ENCODE measurements at regions not wholly inside any gene's neighbourhood (a gene's known extent, or its start where the extent isn't known, plus 50 kb on each side); places are given as distances from the start of the nearest gene placed in this dataset.

DNA sequence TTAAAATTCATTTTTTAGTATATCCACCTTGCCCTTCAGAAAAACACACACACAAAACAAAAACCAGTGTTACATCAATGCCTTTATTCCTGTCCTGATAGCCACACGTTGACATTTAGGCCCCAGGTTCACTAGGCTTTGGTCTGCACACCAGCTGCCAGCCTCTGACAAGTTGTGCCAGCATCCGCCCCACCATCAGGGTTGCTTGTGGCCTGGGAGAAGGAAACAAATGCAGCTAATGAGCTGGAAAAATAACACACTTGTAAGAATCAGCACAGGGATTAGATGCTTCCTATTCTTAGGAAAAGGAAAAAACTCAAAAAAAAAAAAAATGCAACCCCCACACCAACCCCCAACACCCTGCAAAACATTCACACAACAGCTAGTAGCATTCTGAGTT lies 404.0 kb upstream of the GRIA1 start:
- TF ChIP-seq, protein P1, sequence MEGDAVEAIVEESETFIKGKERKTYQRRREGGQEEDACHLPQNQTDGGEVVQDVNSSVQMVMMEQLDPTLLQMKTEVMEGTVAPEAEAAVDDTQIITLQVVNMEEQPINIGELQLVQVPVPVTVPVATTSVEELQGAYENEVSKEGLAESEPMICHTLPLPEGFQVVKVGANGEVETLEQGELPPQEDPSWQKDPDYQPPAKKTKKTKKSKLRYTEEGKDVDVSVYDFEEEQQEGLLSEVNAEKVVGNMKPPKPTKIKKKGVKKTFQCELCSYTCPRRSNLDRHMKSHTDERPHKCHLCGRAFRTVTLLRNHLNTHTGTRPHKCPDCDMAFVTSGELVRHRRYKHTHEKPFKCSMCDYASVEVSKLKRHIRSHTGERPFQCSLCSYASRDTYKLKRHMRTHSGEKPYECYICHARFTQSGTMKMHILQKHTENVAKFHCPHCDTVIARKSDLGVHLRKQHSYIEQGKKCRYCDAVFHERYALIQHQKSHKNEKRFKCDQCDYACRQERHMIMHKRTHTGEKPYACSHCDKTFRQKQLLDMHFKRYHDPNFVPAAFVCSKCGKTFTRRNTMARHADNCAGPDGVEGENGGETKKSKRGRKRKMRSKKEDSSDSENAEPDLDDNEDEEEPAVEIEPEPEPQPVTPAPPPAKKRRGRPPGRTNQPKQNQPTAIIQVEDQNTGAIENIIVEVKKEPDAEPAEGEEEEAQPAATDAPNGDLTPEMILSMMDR (conservative IDR thresholded peaks at IDR 0.05; ENCODE audit: low read depth, low read length): no peak

DNA sequence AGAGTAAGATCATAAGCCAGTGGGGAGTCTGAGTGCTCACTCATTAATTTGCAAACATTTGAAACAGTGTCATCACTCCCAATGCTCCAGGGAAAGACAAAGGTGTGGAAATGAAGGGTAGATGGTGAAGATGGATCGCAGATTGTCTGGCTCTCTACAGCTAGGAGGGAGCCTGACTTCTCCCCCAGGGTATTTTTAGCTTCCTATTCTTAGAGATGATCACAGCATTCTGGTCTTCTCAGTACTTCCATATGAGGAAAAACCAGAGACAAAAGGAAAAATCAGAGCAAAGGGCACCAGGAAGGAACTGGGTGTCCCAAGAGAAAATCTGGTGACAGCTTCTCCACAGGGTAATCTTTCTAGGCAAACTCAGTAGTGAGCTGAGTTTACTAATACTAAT lies 401.9 kb upstream of the GRIA1 start:
- TF ChIP-seq, protein P1 (conservative IDR thresholded peaks at IDR 0.05; ENCODE audit: low read depth, low read length): no peak
- H3K4me3 ChIP-seq (ENCODE audit: low read length): no peak overlapping the region
- no peak for DNase-seq (ENCODE audit: low read depth)

More for the DNA sequence above, 404.0 kb upstream of the GRIA1 start:
- no peak overlapping the region for H3K4me3 ChIP-seq (ENCODE audit: low read length)
- peak; percentile 41 for DNase-seq (ENCODE audit: low read depth)

DNA sequence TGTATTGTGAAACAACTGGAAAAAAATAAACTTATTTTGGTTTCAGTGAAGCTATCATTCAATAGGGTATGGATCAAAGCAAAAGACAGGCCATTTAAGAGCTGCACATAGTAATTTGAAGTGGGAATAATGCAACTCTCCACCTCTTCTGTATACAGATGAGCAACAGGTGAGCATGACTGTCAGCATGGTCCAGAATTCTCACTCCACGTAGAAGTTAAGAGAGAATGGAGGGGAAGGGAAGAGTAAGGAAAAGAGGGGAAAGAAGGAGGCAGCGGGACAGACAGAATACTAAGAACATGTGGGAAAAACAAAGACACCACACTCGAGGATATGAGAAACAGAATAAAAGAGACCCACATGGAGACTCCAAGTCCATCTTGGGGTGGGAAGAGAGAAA lies 396.1 kb upstream of the GRIA1 start:
- no peak for DNase-seq (ENCODE audit: low read depth)
- H3K4me3 ChIP-seq (ENCODE audit: low read length): no peak overlapping the region
- TF ChIP-seq, protein P1 (conservative IDR thresholded peaks at IDR 0.05; ENCODE audit: low read depth, low read length): no peak

DNA sequence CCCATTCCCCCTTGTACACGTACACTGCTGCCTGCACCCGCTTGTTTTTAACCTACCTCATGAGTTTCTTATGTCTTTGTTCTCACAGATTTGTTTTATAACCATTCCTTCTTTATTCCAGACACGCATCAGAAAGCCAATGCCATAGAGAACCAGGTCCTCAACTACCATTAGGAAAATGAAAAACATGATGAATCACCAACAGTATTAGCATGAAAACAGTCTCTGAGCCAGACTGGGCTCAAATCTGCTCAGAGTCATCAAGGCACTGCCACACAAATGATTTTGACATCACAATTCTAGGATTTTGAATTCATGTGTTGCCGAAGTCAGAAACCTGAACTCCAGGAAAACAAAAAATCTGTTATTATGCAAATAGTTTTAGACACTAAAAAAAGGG lies 394.1 kb upstream of the GRIA1 start:
- TF ChIP-seq, protein P1 (conservative IDR thresholded peaks at IDR 0.05; ENCODE audit: low read depth, low read length): no peak
- no peak overlapping the region for H3K4me3 ChIP-seq (ENCODE audit: low read length)
- DNase-seq (ENCODE audit: low read depth): peak; percentile 19

DNA sequence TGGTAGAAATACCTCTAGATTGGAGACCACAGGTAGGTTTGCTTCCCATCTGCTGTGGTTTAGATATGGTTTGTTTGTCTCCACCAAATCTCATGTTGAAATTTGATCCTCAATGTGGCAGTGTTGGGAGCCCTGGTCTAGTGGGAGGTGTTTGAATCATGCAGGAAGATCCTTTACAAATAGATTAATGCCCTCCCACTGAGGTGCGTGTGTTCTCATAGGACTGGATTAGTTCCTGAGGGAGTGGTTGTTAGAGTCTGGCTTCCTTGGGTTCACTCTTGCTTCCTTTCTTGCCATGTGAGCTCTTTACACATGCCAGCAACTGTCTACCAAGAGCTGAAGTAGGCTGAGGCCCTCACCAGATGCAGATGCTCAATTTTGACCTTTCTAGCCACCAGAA lies 391.1 kb upstream of the GRIA1 start:
- H3K4me3 ChIP-seq (ENCODE audit: low read length): no peak overlapping the region
- TF ChIP-seq, protein P1 (conservative IDR thresholded peaks at IDR 0.05; ENCODE audit: low read depth, low read length): no peak
- no peak for DNase-seq (ENCODE audit: low read depth)

DNA sequence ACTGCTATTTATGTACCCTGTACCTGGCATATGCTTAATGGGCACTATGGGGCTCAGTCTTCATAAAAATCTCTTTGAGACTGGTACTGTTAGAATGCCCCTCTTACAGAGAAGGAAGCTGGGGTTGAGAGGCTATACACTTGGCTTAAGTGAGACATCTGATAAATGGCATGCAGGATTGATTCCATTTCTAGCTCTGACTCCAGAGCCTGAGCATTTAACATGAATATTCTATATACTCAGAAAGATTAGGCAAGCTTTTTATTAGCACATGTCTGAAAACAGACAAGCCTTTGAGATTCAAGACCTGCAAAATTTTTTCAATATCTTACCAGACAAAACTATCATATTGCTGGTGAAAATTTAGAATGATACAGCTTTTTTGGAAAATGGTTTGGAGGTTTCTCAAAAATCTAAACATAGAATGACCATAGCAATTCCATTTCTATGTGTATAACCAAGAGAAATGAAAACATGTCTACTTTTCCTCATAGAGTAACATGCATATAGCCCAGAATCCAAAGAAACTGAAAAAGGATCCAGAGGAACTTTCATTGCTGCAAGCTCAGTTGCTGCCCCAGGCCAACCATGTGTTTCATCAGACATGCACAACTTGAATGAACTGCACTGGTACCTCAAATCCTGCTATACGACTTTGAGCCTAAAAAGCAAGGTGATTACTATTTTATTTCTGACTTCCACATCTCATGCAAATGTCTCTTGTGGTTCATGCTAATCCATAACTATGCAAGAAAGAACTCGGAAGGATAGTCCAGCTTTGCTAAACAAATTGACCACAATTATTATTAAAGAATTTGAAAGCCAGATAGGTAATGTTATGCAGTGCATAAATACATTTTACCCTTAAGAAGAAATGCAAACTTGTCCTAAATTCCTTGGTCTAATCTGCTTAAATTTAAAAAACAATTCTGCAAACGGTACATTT lies 389.0 kb upstream of the GRIA1 start:
- TF ChIP-seq, protein P1 (conservative IDR thresholded peaks at IDR 0.05; ENCODE audit: low read depth, low read length): no peak
- DNase-seq (ENCODE audit: low read depth): no peak
- no peak overlapping the region for H3K4me3 ChIP-seq (ENCODE audit: low read length)

DNA sequence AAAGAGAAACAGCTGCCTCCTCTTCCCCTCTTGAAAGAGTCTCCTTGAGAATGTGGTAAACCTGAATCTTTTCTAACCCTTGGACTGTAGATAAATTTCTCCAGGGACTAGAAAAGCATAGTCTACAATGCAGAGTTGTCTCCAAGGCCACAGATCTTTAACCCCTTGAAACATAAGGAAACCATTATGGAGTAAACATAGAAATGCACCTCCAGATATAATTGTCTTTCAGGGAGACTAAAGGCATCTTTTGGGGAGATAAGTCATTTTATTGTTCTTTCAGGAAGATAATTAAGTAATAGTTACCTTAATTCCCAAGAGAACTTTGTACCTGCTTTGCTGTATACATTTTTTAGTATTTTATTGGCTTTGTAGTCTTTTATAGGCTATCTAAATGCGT lies 373.6 kb upstream of the GRIA1 start:
- TF ChIP-seq, protein P1 (conservative IDR thresholded peaks at IDR 0.05; ENCODE audit: low read depth, low read length): no peak
- H3K4me3 ChIP-seq (ENCODE audit: low read length): no peak overlapping the region
- no peak for DNase-seq (ENCODE audit: low read depth)
